Natural killer cell (primary cell): ENCODE measurements at regions not wholly inside any gene's neighbourhood (a gene's known extent, or its start where the extent isn't known, plus 50 kb on each side); places are given as distances from the start of the nearest gene placed in this dataset.
"Not testable (repeated sequence)": the region's sequence is repeated elsewhere in the genome, so short reads cannot be mapped to it uniquely, and the experiment has no call there.

Experiments
- ATAC-seq, 3 donors: fragments of 150-1000 bp in 2 of 3; fragments of 200-7000 bp in 1 of 3; cut with Tn5 transposase; 1 replicate in 1 of 3; 2 replicates in 2 of 3; pipeline ENCODE4 v1.10.0; 2021; ENCODE audit warnings: mild to moderate bottlenecking in 2 of 3, moderate library complexity in 2 of 3
- DNase-seq, 2 donors: peaks; one replicate each; pipeline versions ENCODE4 v3.0.0 to v3.0.0-alpha.2; 2013 to 2021; ENCODE audit warnings: mixed read lengths in 1 of 2
- H3K27ac ChIP-seq: one replicate; pipeline ENCODE4 v1.5.1; 2013; ENCODE audit warnings: mild to moderate bottlenecking, low read length
- H3K27me3 ChIP-seq: one replicate; pipeline ENCODE4 v1.6.1; 2013; ENCODE audit warnings: low read length; ENCODE audit not compliant: control insufficient read depth, insufficient read depth
- H3K36me3 ChIP-seq: one replicate; pipeline ENCODE4 v1.6.1; 2013; ENCODE audit warnings: low read length; ENCODE audit not compliant: control insufficient read depth, insufficient read depth
- H3K4me1 ChIP-seq: one replicate; pipeline ENCODE4 v1.6.1; 2013; ENCODE audit warnings: low read length; ENCODE audit not compliant: control insufficient read depth, insufficient read depth
- H3K4me3 ChIP-seq: one replicate; pipeline ENCODE4 v1.5.1; 2013; ENCODE audit warnings: low read length
- H3K9me3 ChIP-seq: one replicate; pipeline ENCODE4 v1.6.1; 2013; ENCODE audit warnings: low read length; ENCODE audit not compliant: control insufficient read depth, insufficient read depth
- H3K27ac Mint-ChIP-seq, 2 donors: one replicate each; pipeline ENCODE4 v1.8.0; 2022; ENCODE audit warnings: mild to moderate bottlenecking in 2 of 2, mixed read lengths in 2 of 2, moderate library complexity in 1 of 2
- H3K27me3 Mint-ChIP-seq, 2 donors: one replicate each; pipeline ENCODE4 v1.8.0; 2022; ENCODE audit warnings: low read depth in 2 of 2, mixed read lengths in 2 of 2
- H3K36me3 Mint-ChIP-seq: one replicate; pipeline ENCODE4 v1.8.0; 2022; ENCODE audit warnings: mixed read lengths
- H3K4me1 Mint-ChIP-seq, 2 donors: one replicate each; pipeline ENCODE4 v1.8.0; 2022; ENCODE audit warnings: mixed read lengths in 2 of 2
- H3K4me3 Mint-ChIP-seq: one replicate; pipeline ENCODE4 v1.8.0; 2022; ENCODE audit warnings: mild to moderate bottlenecking, moderate library complexity, mixed read lengths
- H3K9me3 Mint-ChIP-seq, 2 donors: one replicate each; pipeline ENCODE4 v1.8.0; 2022; ENCODE audit warnings: mixed read lengths in 2 of 2
- CTCF ChIP-seq: fragments of 200-600 bp; IDR thresholded peaks from one replicate; pipeline ENCODE4 v1.8.0; 2022; ENCODE audit warnings: antibody characterized with exemption
- WGBS: methylation state at CpG from one replicate; pipeline ENCODE4 v1.1.7; 2013; ENCODE audit warnings: missing lambda C conversion rate; ENCODE audit not compliant: insufficient coverage; 5-methylcytosine and 5-hydroxymethylcytosine counted together
- intact Hi-C: fragments of 100-400 bp; cut with micrococcal nuclease; formaldehyde crosslinking; loops from one replicate; pipeline ENCODE4 v1.14.2; 2022

GRCh38 chr5:11392-11791, 80.6 kb upstream of the PLEKHG4B start:
- H3K4me3 ChIP-seq, intact Hi-C loops, H3K36me3 ChIP-seq, H3K27ac Mint-ChIP-seq, H3K27me3 ChIP-seq, H3K4me1 ChIP-seq, H3K27ac ChIP-seq, H3K4me3 Mint-ChIP-seq, H3K36me3 Mint-ChIP-seq, ATAC-seq, H3K27me3 Mint-ChIP-seq, H3K9me3 Mint-ChIP-seq, H3K4me1 Mint-ChIP-seq, H3K9me3 ChIP-seq: not testable (repeated sequence)
- peak in 1 of 2 donors; percentile 57 for DNase-seq

- H3K9me3 Mint-ChIP-seq, result no peaks in the 10 kb centered on the region
- no peak for TF ChIP-seq CTCF
- intact Hi-C loops, result no loop called here
- DNase-seq, result peak in 1 of 2 donors; percentile 21
- H3K4me1 Mint-ChIP-seq, result no peaks in the 10 kb centered on the region
- no peak overlapping the region for H3K27ac ChIP-seq
- 70% methylated on average over 12 of the region's 12 CpGs for WGBS
- no peak overlapping the region for H3K4me3 ChIP-seq
- no peaks in the 10 kb centered on the region for H3K4me1 ChIP-seq
- no peak overlapping the region for H3K4me3 Mint-ChIP-seq
- ATAC-seq, result no peak
- no peak overlapping the region for H3K27ac Mint-ChIP-seq
- H3K36me3 ChIP-seq, result no peaks in the 10 kb centered on the region
- no peaks in the 10 kb centered on the region for H3K36me3 Mint-ChIP-seq
- no peaks in the 10 kb centered on the region for H3K27me3 ChIP-seq
- no peaks in the 10 kb centered on the region for H3K9me3 ChIP-seq
- H3K27me3 Mint-ChIP-seq, result peaks cover 5 to 10% of the 10 kb centered on the region in 2 donors
Measured at GRCh38 chr5:11898-12297, 80.1 kb upstream of the PLEKHG4B start.

GRCh38 chr5:13234-13633, 78.7 kb upstream of the PLEKHG4B start:
- WGBS, result 68% methylated on average over 6 of the region's 7 CpGs
- no peaks in the 10 kb centered on the region for H3K4me1 ChIP-seq
- no peak for TF ChIP-seq CTCF

GRCh38 chr5:14676-15075, 77.3 kb upstream of the PLEKHG4B start:
- ATAC-seq, H3K9me3 Mint-ChIP-seq, DNase-seq, H3K36me3 ChIP-seq, H3K4me3 ChIP-seq, H3K4me1 ChIP-seq, H3K27me3 ChIP-seq, H3K9me3 ChIP-seq, intact Hi-C loops, H3K4me1 Mint-ChIP-seq, H3K4me3 Mint-ChIP-seq, H3K36me3 Mint-ChIP-seq, H3K27ac ChIP-seq, H3K27ac Mint-ChIP-seq: not testable (repeated sequence)
- no CpG with 5 or more reads among the region's 2 CpGs for WGBS
- H3K27me3 Mint-ChIP-seq, result peaks cover 5 to 18% of the 10 kb centered on the region in 2 donors

More at GRCh38 chr5:13234-13633, 78.7 kb upstream of the PLEKHG4B start:
- H3K9me3 Mint-ChIP-seq, result no peaks in the 10 kb centered on the region
- H3K4me1 Mint-ChIP-seq, result no peaks in the 10 kb centered on the region
- Histone ChIP-seq H3K4me3 (no peak overlapping the region), H3K9me3 (no peaks in the 10 kb centered on the region), H3K36me3 (no peaks in the 10 kb centered on the region), H3K27ac (no peak overlapping the region), H3K27me3 (no peaks in the 10 kb centered on the region)
- H3K27me3 Mint-ChIP-seq, result peaks cover 5 to 18% of the 10 kb centered on the region in 2 donors
- DNase-seq (no peak), ATAC-seq (no peak)
- no peak overlapping the region for H3K4me3 Mint-ChIP-seq
- intact Hi-C loops, result no loop called here
- H3K36me3 Mint-ChIP-seq, result no peaks in the 10 kb centered on the region
- H3K27ac Mint-ChIP-seq, result no peak overlapping the region

- H3K4me3 ChIP-seq, H3K4me3 Mint-ChIP-seq, H3K27me3 ChIP-seq, H3K9me3 ChIP-seq, H3K36me3 ChIP-seq, H3K4me1 ChIP-seq, H3K4me1 Mint-ChIP-seq, DNase-seq, H3K27ac Mint-ChIP-seq, H3K36me3 Mint-ChIP-seq, H3K9me3 Mint-ChIP-seq, intact Hi-C loops, ATAC-seq, H3K27ac ChIP-seq: not testable (repeated sequence)
- peaks cover 8 to 41% of the 10 kb centered on the region in 2 donors for H3K27me3 Mint-ChIP-seq
- 79% methylated on average over 5 of the region's 6 CpGs for WGBS
Measured at GRCh38 chr5:20276-20675, 71.7 kb upstream of the PLEKHG4B start.
